OCI-LY7 (cell line): ENCODE measurements at regions not wholly inside any gene's neighbourhood (a gene's known extent, or its start where the extent isn't known, plus 50 kb on each side); places are given as distances from the start of the nearest gene placed in this dataset.

ENCODE experiments used
- EZH2phosphoT487 ChIP-seq: fragments of 200-600 bp; sonication (generic); IDR thresholded peaks from 2 replicates; pipeline ENCODE4 v1.6.1; 2018; ENCODE audit warnings: low read depth, borderline replicate concordance, mild to moderate bottlenecking, mixed run types, antibody characterized with exemption, low read length, moderate library complexity, mixed read lengths
- TF ChIP-seq, protein P1 (sequence below): fragments of 200-600 bp; sonication (generic); conservative IDR thresholded peaks from 2 replicates; pipeline ENCODE4 v1.5.1; 2014; ENCODE audit warnings: mild to moderate bottlenecking, antibody characterized with exemption, low read length, moderate library complexity, mixed read lengths

DNA sequence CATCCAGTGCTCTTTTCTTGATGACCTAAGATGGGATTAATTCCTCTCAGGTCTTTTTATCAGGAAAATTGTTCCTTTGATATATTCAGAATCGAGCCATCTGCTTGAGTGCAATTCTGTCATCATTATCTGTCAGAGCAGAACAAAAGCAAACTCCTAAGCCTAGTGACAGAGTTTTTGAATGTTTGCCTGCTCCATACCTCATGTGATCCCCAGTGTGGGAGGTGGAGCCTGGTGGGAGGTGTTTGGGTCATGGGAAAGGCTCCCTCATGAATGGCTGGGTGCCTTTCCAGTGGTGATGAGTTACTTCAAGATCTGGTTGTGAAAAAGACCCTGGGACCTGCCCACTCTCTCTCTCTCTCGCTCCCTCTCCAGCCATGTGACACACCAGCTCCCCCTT lies 628.2 kb downstream of the CDH11 start:
- TF ChIP-seq, protein P1, sequence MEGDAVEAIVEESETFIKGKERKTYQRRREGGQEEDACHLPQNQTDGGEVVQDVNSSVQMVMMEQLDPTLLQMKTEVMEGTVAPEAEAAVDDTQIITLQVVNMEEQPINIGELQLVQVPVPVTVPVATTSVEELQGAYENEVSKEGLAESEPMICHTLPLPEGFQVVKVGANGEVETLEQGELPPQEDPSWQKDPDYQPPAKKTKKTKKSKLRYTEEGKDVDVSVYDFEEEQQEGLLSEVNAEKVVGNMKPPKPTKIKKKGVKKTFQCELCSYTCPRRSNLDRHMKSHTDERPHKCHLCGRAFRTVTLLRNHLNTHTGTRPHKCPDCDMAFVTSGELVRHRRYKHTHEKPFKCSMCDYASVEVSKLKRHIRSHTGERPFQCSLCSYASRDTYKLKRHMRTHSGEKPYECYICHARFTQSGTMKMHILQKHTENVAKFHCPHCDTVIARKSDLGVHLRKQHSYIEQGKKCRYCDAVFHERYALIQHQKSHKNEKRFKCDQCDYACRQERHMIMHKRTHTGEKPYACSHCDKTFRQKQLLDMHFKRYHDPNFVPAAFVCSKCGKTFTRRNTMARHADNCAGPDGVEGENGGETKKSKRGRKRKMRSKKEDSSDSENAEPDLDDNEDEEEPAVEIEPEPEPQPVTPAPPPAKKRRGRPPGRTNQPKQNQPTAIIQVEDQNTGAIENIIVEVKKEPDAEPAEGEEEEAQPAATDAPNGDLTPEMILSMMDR = no peak
- TF ChIP-seq EZH2phosphoT487 = no peak
